Endothelial cell of umbilical vein (primary cell): ENCODE measurements at regions not wholly inside any gene's neighbourhood (a gene's known extent, or its start where the extent isn't known, plus 50 kb on each side); places are given as distances from the start of the nearest gene placed in this dataset.

ENCODE experiments used
- BruUV-seq: library from RNA; stranded (reverse); fragments of 400-500 nt; replicated peaks from 2 replicates; lab custom pipeline; 2021; lab: Mats Ljungman, UMichigan
- CTCF ChIA-PET: fragments of 300-600, 350-600 bp; sonication (Branson Sonifier 250); formaldehyde crosslinking; loops from one replicate; lab custom pipeline; 2021; ENCODE audit warnings: antibody characterized with exemption, inconsistent platforms; lab: Charles Lee
- POLR2A ChIA-PET: fragments of 300-600, 350-600 bp; sonication (Branson Sonifier 250); formaldehyde crosslinking; loops from one replicate; lab custom pipeline; 2021; ENCODE audit warnings: antibody characterized with exemption, inconsistent platforms; lab: Charles Lee
- DNase-seq: peaks from one replicate; pipeline ENCODE4 v3.0.0-alpha.2; 2011; ENCODE audit warnings: low read depth, low spot score
- FAIRE-seq: peaks from 2 replicates; lab custom pipeline; 2011; peaks lifted over from hg19 to GRCh38; lab: Jason Lieb, UNC
- H2AFZ ChIP-seq: 2 replicates; pipeline ENCODE4 v1.6.0; 2012; ENCODE audit warnings: low read depth, low read length, control low read depth, inconsistent platforms
- H3K27ac ChIP-seq: 2 replicates; pipeline ENCODE4 v1.5.1; 2011; ENCODE audit warnings: low read depth, mild to moderate bottlenecking, control low read depth, low read length, moderate library complexity; ENCODE audit not compliant: insufficient read depth
- H3K27me3 ChIP-seq, 2 experiments: 2 replicates each; pipeline versions ENCODE4 v1.6.0 to v1.6.1; 2011; ENCODE audit warnings: low read length in 2 of 2, mixed read lengths in 1 of 2; ENCODE audit not compliant: control insufficient read depth in 2 of 2, insufficient read depth in 2 of 2
- H3K36me3 ChIP-seq, 2 experiments: 2 replicates in 1 of 2; 3 replicates in 1 of 2; pipeline ENCODE4 v1.5.1; 2011; ENCODE audit warnings: low read length in 2 of 2, mild to moderate bottlenecking in 1 of 2, moderate library complexity in 1 of 2; ENCODE audit not compliant: control insufficient read depth in 2 of 2, insufficient read depth in 2 of 2; ENCODE audit errors: extremely low read depth in 1 of 2
- H3K4me1 ChIP-seq: 3 replicates; pipeline ENCODE4 v1.5.1; 2011; ENCODE audit warnings: mild to moderate bottlenecking, low read length; ENCODE audit not compliant: control insufficient read depth, insufficient read depth; ENCODE audit errors: extremely low read depth
- H3K4me2 ChIP-seq: 2 replicates; pipeline ENCODE4 v1.6.1; 2011; ENCODE audit warnings: low read length, control low read depth, mixed read lengths; ENCODE audit not compliant: insufficient read depth
- H3K4me3 ChIP-seq, 3 experiments: fragments of 200-600 bp in 1 of 3; sonication (generic), shearing (Covaris generic) in 1 of 3; replicated peaks in 1 of 3; 2 replicates each; pipeline ENCODE4 v1.5.1; 2011 to 2016; ENCODE audit warnings: control low read depth in 3 of 3, low read length in 3 of 3, mild to moderate bottlenecking in 2 of 3, inconsistent platforms in 1 of 3, low read depth in 1 of 3, moderate library complexity in 1 of 3; ENCODE audit not compliant: insufficient read depth in 1 of 3
- H3K79me2 ChIP-seq: 2 replicates; pipeline ENCODE4 v1.6.0; 2012; ENCODE audit warnings: low read length, inconsistent platforms; ENCODE audit not compliant: control insufficient read depth, insufficient read depth
- H3K9ac ChIP-seq: replicated peaks from 2 replicates; pipeline ENCODE3; 2011; ENCODE audit warnings: low read length, control low read depth; ENCODE audit not compliant: insufficient read depth; ENCODE audit errors: extremely low read depth
- H3K9me1 ChIP-seq: replicated peaks from 3 replicates; pipeline ENCODE4 v1.6.0; 2011; ENCODE audit warnings: mild to moderate bottlenecking, low read length; ENCODE audit not compliant: control insufficient read depth, insufficient read depth; ENCODE audit errors: extremely low read depth
- H3K9me3 ChIP-seq: replicated peaks from 2 replicates; pipeline ENCODE4 v1.5.1; 2012; ENCODE audit warnings: low read length, inconsistent platforms; ENCODE audit not compliant: control insufficient read depth, insufficient read depth
- H4K20me1 ChIP-seq: replicated peaks from 2 replicates; pipeline ENCODE3; 2011; ENCODE audit warnings: mild to moderate bottlenecking, low read length; ENCODE audit not compliant: control insufficient read depth, insufficient read depth; ENCODE audit errors: extremely low read depth
- EZH2 ChIP-seq: IDR thresholded peaks from 2 replicates; pipeline ENCODE4 v1.6.1; 2012; ENCODE audit warnings: borderline replicate concordance, low read depth, mild to moderate bottlenecking, moderate library complexity, low read length, inconsistent platforms; ENCODE audit not compliant: severe bottlenecking
- FOS ChIP-seq: IDR thresholded peaks from 2 replicates; pipeline ENCODE4 v1.6.1; 2011; ENCODE audit warnings: mild to moderate bottlenecking, low read length, moderate library complexity, borderline replicate concordance; ENCODE audit not compliant: insufficient read depth
- GATA2 ChIP-seq: IDR thresholded peaks from 2 replicates; pipeline ENCODE4 v1.7.0; 2011; ENCODE audit warnings: low read depth, mild to moderate bottlenecking, moderate library complexity, mixed read lengths, low read length; ENCODE audit not compliant: insufficient read length, insufficient read depth
- JUN ChIP-seq: IDR thresholded peaks from 2 replicates; pipeline ENCODE4 v1.6.1; 2011; ENCODE audit warnings: borderline replicate concordance, low read depth; ENCODE audit not compliant: insufficient read length, insufficient read depth
- MYC ChIP-seq: IDR thresholded peaks from one replicate; pipeline ENCODE4 v1.6.1; 2011; ENCODE audit warnings: mild to moderate bottlenecking, low read depth, low read length
- POLR2A ChIP-seq: IDR thresholded peaks from 2 replicates; pipeline ENCODE4 v1.6.1; 2012; ENCODE audit warnings: low read depth, mild to moderate bottlenecking, control low read depth, low read length
- POLR2AphosphoS5 ChIP-seq: IDR thresholded peaks from 2 replicates; pipeline ENCODE4 v1.6.1; 2012; ENCODE audit warnings: low read depth, mild to moderate bottlenecking, control low read depth, low read length, moderate library complexity; ENCODE audit not compliant: insufficient read depth
- dilution Hi-C: fragments of 300-500 bp; cut with MboI; formaldehyde crosslinking; loops from one replicate; pipeline ENCODE4 v1.15.0; 2019; ENCODE audit warnings: low sequenced_read_pairs; ENCODE audit not compliant: extremely low pct_ligation_motif_present
- intact Hi-C: fragments of 100-400 bp; cut with micrococcal nuclease; formaldehyde crosslinking; loops from one replicate; pipeline ENCODE4 v1.10.0; 2022
- TF ChIP-seq, protein P1 (sequence below): IDR thresholded peaks from 2 replicates; pipeline ENCODE4 v1.6.1; 2011; ENCODE audit not compliant: insufficient read depth, insufficient read length
- TF ChIP-seq, protein P2 (sequence below), 2 donors: IDR thresholded peaks; 1 replicate in 1 of 2; 2 replicates in 1 of 2; pipeline ENCODE4 v1.5.1; 2011; ENCODE audit warnings: low read length in 2 of 2, mild to moderate bottlenecking in 2 of 2, moderate library complexity in 2 of 2, control low read depth in 1 of 2, inconsistent platforms in 1 of 2, low read depth in 1 of 2; ENCODE audit not compliant: insufficient read depth in 1 of 2; ENCODE audit errors: extremely low read depth in 1 of 2

DNA sequence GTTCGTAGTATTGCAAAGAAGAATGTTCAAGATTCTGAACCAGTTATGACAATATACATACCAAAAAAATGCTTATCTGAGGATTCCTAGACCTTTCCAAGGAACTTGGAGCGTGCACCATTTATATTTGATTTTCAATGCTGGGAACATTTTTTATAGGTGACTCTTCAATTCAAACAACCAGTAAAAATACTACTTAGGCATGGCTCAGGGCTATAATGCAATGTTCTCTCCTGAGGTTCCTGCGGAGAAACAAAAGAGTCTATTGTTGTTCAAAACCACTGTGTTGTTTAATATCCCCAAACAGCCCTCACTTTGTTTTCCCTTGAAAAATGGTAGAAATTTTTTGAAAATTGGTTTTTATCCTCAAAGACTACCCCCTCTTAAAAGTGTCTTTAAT, 335.7 kb upstream of the IZUMO3 start:
- Histone ChIP-seq H3K4me1 (no peaks in the 10 kb centered on the region), H3K9ac (no peak overlapping the region), H3K4me2 (no peak overlapping the region)

More for the DNA sequence above, 335.7 kb upstream of the IZUMO3 start:
- CTCF ChIA-PET = no interaction called here
- Histone ChIP-seq H3K9me3 (no peaks in the 10 kb centered on the region), H3K36me3 (no peaks in the 10 kb centered on the region), H3K79me2 (no peaks in the 10 kb centered on the region), H2AFZ (no peak overlapping the region), H4K20me1 (no peaks in the 10 kb centered on the region), H3K9me1 (no peaks in the 10 kb centered on the region), H3K27me3 (no peaks in the 10 kb centered on the region), H3K4me3 (no peak overlapping the region), H3K27ac (no peak overlapping the region)
- FAIRE-seq (no peak), DNase-seq (no peak)
- dilution Hi-C loops (no loop called here), intact Hi-C loops (no loop called here)
- no TSS peak for BruUV-seq
- POLR2A ChIA-PET = no interaction called here
- TF ChIP-seq EZH2 (no peak), GATA2 (no peak), MYC (no peak), FOS (no peak), POLR2A (no peak), POLR2AphosphoS5 (no peak), JUN (no peak)
- TF ChIP-seq, protein P1, sequence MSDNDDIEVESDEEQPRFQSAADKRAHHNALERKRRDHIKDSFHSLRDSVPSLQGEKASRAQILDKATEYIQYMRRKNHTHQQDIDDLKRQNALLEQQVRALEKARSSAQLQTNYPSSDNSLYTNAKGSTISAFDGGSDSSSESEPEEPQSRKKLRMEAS = no peak
- TF ChIP-seq, protein P2, sequence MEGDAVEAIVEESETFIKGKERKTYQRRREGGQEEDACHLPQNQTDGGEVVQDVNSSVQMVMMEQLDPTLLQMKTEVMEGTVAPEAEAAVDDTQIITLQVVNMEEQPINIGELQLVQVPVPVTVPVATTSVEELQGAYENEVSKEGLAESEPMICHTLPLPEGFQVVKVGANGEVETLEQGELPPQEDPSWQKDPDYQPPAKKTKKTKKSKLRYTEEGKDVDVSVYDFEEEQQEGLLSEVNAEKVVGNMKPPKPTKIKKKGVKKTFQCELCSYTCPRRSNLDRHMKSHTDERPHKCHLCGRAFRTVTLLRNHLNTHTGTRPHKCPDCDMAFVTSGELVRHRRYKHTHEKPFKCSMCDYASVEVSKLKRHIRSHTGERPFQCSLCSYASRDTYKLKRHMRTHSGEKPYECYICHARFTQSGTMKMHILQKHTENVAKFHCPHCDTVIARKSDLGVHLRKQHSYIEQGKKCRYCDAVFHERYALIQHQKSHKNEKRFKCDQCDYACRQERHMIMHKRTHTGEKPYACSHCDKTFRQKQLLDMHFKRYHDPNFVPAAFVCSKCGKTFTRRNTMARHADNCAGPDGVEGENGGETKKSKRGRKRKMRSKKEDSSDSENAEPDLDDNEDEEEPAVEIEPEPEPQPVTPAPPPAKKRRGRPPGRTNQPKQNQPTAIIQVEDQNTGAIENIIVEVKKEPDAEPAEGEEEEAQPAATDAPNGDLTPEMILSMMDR (IDR thresholded peaks at IDR 0.05; ENCODE audit: extremely low read depth in 1 of 2, insufficient read depth in 1 of 2, low read depth in 1 of 2, low read length in 2 of 2) = no peak
